Activated T-cell treated with anti-CD3 and anti-CD28 coated beads, Interleukin-2, amount 50 U/mL, for 72 hours (primary cell): ENCODE measurements at regions not wholly inside any gene's neighbourhood (a gene's known extent, or its start where the extent isn't known, plus 50 kb on each side); places are given as distances from the start of the nearest gene placed in this dataset.
"Not testable (repeated sequence)": the region's sequence is repeated elsewhere in the genome, so short reads cannot be mapped to it uniquely, and the experiment has no call there.

Experiments
- ATAC-seq, 2 donors: fragments of 150-1000 bp; cut with Tn5 transposase; replicated peaks in 1 of 2; 2 replicates each; pipeline ENCODE4 v1.10.0; 2021; ENCODE audit warnings: moderate library complexity in 2 of 2, mild to moderate bottlenecking in 1 of 2
- DNase-seq, 2 donors: peaks; one replicate each; pipeline ENCODE4 v3.0.0; 2021 to 2022; ENCODE audit warnings: mixed read lengths in 1 of 2
- H3K27ac Mint-ChIP-seq: one replicate; pipeline ENCODE4 v1.8.0; 2022; ENCODE audit warnings: mild to moderate bottlenecking, moderate library complexity, mixed read lengths
- H3K27me3 Mint-ChIP-seq: one replicate; pipeline ENCODE4 v1.8.0; 2022; ENCODE audit warnings: low read depth, mixed read lengths
- H3K36me3 Mint-ChIP-seq, 2 donors: one replicate each; pipeline ENCODE4 v1.8.0; 2022; ENCODE audit warnings: mixed read lengths in 2 of 2, mild to moderate bottlenecking in 1 of 2; ENCODE audit not compliant: insufficient read depth in 2 of 2
- H3K4me1 Mint-ChIP-seq: one replicate; pipeline ENCODE4 v1.8.0; 2022; ENCODE audit warnings: low read depth, mixed read lengths
- H3K4me3 Mint-ChIP-seq, 2 donors: one replicate each; pipeline ENCODE4 v1.8.0; 2022; ENCODE audit warnings: mild to moderate bottlenecking in 2 of 2, mixed read lengths in 2 of 2, moderate library complexity in 2 of 2
- H3K9me3 Mint-ChIP-seq, 2 donors: one replicate each; pipeline ENCODE4 v1.8.0; 2022; ENCODE audit warnings: mixed read lengths in 2 of 2

GRCh38 chr19:27716922-27717321 lies 1496.0 kb downstream of the UQCRFS1 start:
- no peaks in the 10 kb centered on the region for H3K27me3 Mint-ChIP-seq
- no peak overlapping the region for H3K27ac Mint-ChIP-seq
- H3K4me3 Mint-ChIP-seq = no peak overlapping the region
- H3K36me3 Mint-ChIP-seq = peaks cover 4 to 12% of the 10 kb centered on the region in 2 donors
- no peak for DNase-seq
- ATAC-seq = no peak
- H3K9me3 Mint-ChIP-seq = peaks cover 15 to 29% of the 10 kb centered on the region in 2 donors
- H3K4me1 Mint-ChIP-seq = no peaks in the 10 kb centered on the region

GRCh38 chr19:27714857-27715256 lies 1498.1 kb downstream of the UQCRFS1 start:
- Mint-ChIP-seq H3K27me3 (no peaks in the 10 kb centered on the region), H3K27ac (no peak overlapping the region), H3K4me1 (no peaks in the 10 kb centered on the region), H3K4me3 (no peak overlapping the region), H3K36me3 (peaks cover 8 to 16% of the 10 kb centered on the region in 2 donors), H3K9me3 (peaks cover 19 to 35% of the 10 kb centered on the region in 2 donors)
- DNase-seq = no peak
- ATAC-seq = no peak

DNA sequence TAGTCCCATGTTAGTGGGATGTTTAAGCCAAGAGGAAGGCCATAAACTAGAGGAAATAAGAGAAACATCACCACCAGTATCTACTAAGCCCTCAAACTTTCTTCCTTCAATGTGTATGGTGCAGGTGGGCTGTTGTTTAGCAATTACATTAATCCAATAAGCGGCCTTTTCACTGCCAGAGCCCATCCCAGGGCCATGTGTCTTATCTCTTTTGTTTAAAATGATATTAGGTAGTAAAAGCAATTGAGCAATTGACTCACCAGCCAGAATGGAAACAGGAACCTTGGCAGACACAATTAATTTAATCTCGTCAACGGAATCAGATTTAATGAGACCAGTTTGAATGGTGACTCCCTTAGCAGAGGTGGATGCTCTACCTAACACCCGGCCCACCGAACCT lies 1503.5 kb downstream of the UQCRFS1 start:
- DNase-seq = no peak
- no peak overlapping the region for H3K27ac Mint-ChIP-seq
- H3K4me3 Mint-ChIP-seq = no peak overlapping the region
- no peaks in the 10 kb centered on the region for H3K4me1 Mint-ChIP-seq
- peaks cover 6 to 10% of the 10 kb centered on the region in 2 donors for H3K36me3 Mint-ChIP-seq
- no peaks in the 10 kb centered on the region for H3K27me3 Mint-ChIP-seq
- no peak for ATAC-seq
- peaks cover 19 to 22% of the 10 kb centered on the region in 2 donors for H3K9me3 Mint-ChIP-seq

DNA sequence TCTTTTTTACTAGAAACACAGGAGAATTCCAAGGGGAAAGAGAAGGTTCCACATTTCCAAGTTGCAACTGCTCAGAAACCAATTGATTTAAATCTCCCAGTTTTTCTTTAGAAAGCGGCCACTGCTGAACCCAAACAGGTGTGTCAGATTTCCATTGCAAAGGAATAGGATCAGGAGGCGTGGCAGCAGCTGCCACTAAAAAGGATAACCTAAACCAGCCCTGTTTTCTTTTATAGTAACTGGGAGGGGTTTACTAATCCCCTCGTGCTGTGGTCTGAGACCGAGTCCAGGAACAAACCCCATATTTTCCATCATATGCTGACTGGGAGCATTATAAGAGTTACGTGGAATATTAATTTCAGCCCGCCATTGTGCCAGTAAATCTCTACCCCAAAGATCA lies 1504.0 kb downstream of the UQCRFS1 start:
- not testable (repeated sequence) for H3K4me3 Mint-ChIP-seq, H3K27ac Mint-ChIP-seq, H3K27me3 Mint-ChIP-seq, ATAC-seq, DNase-seq, H3K4me1 Mint-ChIP-seq
- Mint-ChIP-seq H3K9me3 (peaks cover 19 to 24% of the 10 kb centered on the region in 2 donors), H3K36me3 (peaks cover 6 to 10% of the 10 kb centered on the region in 2 donors)

- not testable (repeated sequence) for H3K27me3 Mint-ChIP-seq, DNase-seq, H3K36me3 Mint-ChIP-seq, H3K4me3 Mint-ChIP-seq, H3K4me1 Mint-ChIP-seq, H3K27ac Mint-ChIP-seq, ATAC-seq
- H3K9me3 Mint-ChIP-seq = peaks cover 18 to 21% of the 10 kb centered on the region in 2 donors
Measured at GRCh38 chr19:27707026-27707425, 1505.9 kb downstream of the UQCRFS1 start.

- Mint-ChIP-seq H3K9me3 (peaks cover 9 to 13% of the 10 kb centered on the region in 2 donors), H3K4me1 (no peaks in the 10 kb centered on the region), H3K27ac (no peak overlapping the region), H3K27me3 (no peaks in the 10 kb centered on the region), H3K36me3 (peaks cover under 1 to 3% of the 10 kb centered on the region in 2 donors), H3K4me3 (no peak overlapping the region)
- ATAC-seq (no peak), DNase-seq (no peak)
Measured at GRCh38 chr19:27705896-27706295, 1507.1 kb downstream of the UQCRFS1 start.

DNA sequence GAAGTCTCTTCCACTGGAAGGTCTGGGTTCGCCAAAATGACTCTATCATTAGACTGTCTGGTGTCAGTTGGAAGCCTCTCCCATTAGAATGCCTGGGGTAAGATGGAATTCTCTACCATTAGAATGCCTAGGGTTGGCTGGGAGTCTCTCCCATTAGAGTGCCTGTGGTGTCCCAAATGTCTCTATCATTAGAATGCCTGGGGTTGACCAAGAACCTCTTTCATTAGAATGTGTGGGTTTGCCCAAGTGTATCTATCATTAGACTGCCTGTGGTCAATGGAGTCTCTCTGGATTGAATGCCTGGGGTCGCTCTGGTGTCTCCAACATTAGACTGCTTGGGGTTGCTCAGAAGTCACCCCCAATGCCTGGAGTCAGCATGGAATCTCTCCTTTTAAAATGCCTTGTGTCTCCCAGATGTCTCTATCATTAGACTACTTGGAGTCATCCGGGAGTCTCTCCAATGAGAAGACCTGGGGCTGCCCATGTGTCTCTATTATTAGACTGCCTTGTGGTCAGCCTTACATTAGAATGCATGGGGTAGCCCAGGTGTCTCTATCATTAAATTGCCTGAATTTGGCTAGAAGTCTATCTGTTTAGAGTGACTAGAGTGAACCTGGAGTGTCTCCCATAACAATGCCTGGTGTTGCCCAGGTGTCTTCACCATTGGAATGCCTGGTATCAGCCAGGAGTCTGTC lies 1518.4 kb downstream of the UQCRFS1 start:
- no peak overlapping the region for H3K4me3 Mint-ChIP-seq
- peaks cover 8 to 9% of the 10 kb centered on the region in 2 donors for H3K36me3 Mint-ChIP-seq
- ATAC-seq (no peak), DNase-seq (no peak)
- H3K27ac Mint-ChIP-seq = no peak overlapping the region
- peaks cover 20 to 24% of the 10 kb centered on the region in 2 donors for H3K9me3 Mint-ChIP-seq
- H3K4me1 Mint-ChIP-seq = no peaks in the 10 kb centered on the region
- H3K27me3 Mint-ChIP-seq = no peaks in the 10 kb centered on the region

GRCh38 chr19:27691991-27692390 lies 1521.0 kb downstream of the UQCRFS1 start:
- Mint-ChIP-seq H3K27me3 (no peaks in the 10 kb centered on the region), H3K36me3 (peaks cover 6 to 7% of the 10 kb centered on the region in 2 donors), H3K9me3 (peaks cover 15 to 16% of the 10 kb centered on the region in 2 donors), H3K4me3 (no peak overlapping the region), H3K4me1 (no peaks in the 10 kb centered on the region), H3K27ac (no peak overlapping the region)
- DNase-seq (no peak), ATAC-seq (no peak)

DNA sequence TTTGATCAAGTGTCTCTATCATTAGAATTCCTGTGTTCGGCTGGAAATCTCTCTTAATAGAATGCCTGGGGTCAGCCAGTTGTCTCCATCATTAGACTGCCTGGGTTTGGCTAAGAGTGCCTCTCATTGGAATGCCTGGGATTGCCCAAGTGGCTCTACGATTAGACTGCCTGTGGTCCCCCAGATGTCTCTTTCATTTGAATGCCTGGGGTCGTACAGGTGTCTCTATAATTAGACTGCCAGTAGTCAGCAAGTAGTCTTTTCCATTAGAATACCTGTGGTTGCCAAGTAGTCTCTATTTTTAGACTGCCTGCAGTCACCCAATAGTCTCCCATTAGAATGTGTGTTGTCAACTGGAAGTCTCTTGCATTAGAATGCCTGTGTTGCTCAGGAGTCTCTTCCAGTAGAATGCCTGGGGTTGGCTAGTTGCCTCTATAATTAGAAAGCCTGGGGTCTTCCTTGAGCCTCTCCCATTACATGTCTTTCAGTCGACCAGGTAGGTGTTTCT lies 1523.2 kb downstream of the UQCRFS1 start:
- no peak for DNase-seq
- ATAC-seq = no peak
- Mint-ChIP-seq H3K27me3 (no peaks in the 10 kb centered on the region), H3K36me3 (peaks cover 4 to 5% of the 10 kb centered on the region in 2 donors), H3K9me3 (peaks cover 12 to 16% of the 10 kb centered on the region in 2 donors), H3K4me1 (no peaks in the 10 kb centered on the region), H3K4me3 (no peak overlapping the region), H3K27ac (no peak overlapping the region)

DNA sequence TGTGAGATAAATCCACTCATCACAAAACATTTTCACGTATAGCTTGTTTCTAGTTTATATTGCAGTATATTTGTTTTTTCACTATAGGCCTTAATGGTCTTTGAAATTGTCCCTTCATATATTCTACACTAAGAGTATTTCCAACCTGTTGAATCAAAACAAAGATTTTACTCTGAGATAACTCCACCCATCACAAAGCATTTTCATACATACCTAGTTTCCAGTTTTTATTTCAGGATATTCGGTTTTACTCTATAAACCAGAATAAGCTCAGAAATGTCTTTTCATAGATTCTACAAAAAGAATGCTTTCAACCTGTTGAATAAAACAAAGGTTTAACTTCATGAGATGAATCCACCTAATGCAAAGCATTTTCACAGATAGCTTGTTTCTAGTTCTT lies 1528.7 kb downstream of the UQCRFS1 start:
- no peaks in the 10 kb centered on the region for H3K27me3 Mint-ChIP-seq
- no peak for DNase-seq
- H3K4me1 Mint-ChIP-seq = no peaks in the 10 kb centered on the region
- H3K36me3 Mint-ChIP-seq = no peaks in the 10 kb centered on the region
- no peak overlapping the region for H3K27ac Mint-ChIP-seq
- H3K4me3 Mint-ChIP-seq = no peak overlapping the region
- H3K9me3 Mint-ChIP-seq = no peaks in the 10 kb centered on the region
- ATAC-seq = no peak

GRCh38 chr19:27681972-27682371 lies 1531.0 kb downstream of the UQCRFS1 start:
- Mint-ChIP-seq H3K4me3 (no peak overlapping the region), H3K9me3 (peaks cover 6% of the 10 kb centered on the region in 2 donors), H3K4me1 (no peaks in the 10 kb centered on the region), H3K27me3 (no peaks in the 10 kb centered on the region), H3K36me3 (peaks cover 0 to 2% of the 10 kb centered on the region in 2 donors), H3K27ac (no peak overlapping the region)
- no peak for ATAC-seq
- DNase-seq = no peak

DNA sequence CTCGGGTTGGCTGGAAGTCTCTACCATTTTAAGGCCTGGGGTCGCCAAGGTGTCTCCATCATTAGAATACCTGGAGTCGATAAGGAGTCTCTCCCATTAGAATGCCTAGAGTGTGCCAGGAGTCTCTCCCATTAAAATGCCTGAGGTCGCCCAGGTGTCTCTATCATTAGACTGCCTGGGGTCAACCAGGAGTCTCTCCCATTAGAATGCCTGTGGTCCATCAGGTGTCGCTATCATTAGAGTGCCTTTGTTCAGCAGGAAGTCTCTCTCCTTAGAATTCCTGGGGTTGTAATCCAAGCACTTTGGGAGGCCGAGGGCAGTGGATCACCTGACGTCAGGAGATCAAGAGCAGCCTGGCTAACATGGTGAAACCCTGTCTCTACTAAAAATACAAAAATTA lies 1533.0 kb downstream of the UQCRFS1 start:
- no peaks in the 10 kb centered on the region for H3K4me1 Mint-ChIP-seq
- no peak for DNase-seq
- no peaks in the 10 kb centered on the region for H3K27me3 Mint-ChIP-seq
- H3K4me3 Mint-ChIP-seq = no peak overlapping the region
- H3K36me3 Mint-ChIP-seq = peaks cover 0 to 2% of the 10 kb centered on the region in 2 donors
- H3K9me3 Mint-ChIP-seq = peaks cover 6% of the 10 kb centered on the region in 2 donors
- H3K27ac Mint-ChIP-seq = no peak overlapping the region
- ATAC-seq = no peak

GRCh38 chr19:27679399-27679798 lies 1533.6 kb downstream of the UQCRFS1 start:
- no peak for DNase-seq
- Mint-ChIP-seq H3K36me3 (peaks cover 1 to 2% of the 10 kb centered on the region in 2 donors), H3K27me3 (no peaks in the 10 kb centered on the region), H3K4me3 (no peak overlapping the region), H3K27ac (no peak overlapping the region), H3K9me3 (peaks cover 6% of the 10 kb centered on the region in 2 donors), H3K4me1 (no peaks in the 10 kb centered on the region)
- no peak for ATAC-seq

GRCh38 chr19:27676877-27677276 lies 1536.1 kb downstream of the UQCRFS1 start:
- no peaks in the 10 kb centered on the region for H3K27me3 Mint-ChIP-seq
- no peak overlapping the region for H3K27ac Mint-ChIP-seq
- peaks cover 1 to 3% of the 10 kb centered on the region in 2 donors for H3K36me3 Mint-ChIP-seq
- ATAC-seq = no peak
- peaks cover 6 to 11% of the 10 kb centered on the region in 2 donors for H3K9me3 Mint-ChIP-seq
- H3K4me1 Mint-ChIP-seq = no peaks in the 10 kb centered on the region
- no peak overlapping the region for H3K4me3 Mint-ChIP-seq
- no peak for DNase-seq
